DMS79 (cell line): ENCODE measurements at regions not wholly inside any gene's neighbourhood (a gene's known extent, or its start where the extent isn't known, plus 50 kb on each side); places are given as distances from the start of the nearest gene placed in this dataset.
"Not testable (repeated sequence)": the region's sequence is repeated elsewhere in the genome, so short reads cannot be mapped to it uniquely, and the experiment has no call there.

Experiments used
- DNase-seq: peaks from one replicate; lab custom pipeline; 2025; lab: John Stamatoyannopoulos, UW

GRCh38 chr3:124043023-124043422 is 51.1 kb upstream of the ROPN1 start:
- DNase-seq, result no peak

GRCh38 chr3:124044956-124045355 is 53.0 kb upstream of the ROPN1 start:
- DNase-seq, result no peak

- DNase-seq, result no peak
Observed at GRCh38 chr3:124048967-124049798, 57.3 kb upstream of the ROPN1 start.

- DNase-seq, result no peak
Observed at GRCh38 chr3:124051636-124052035, 59.7 kb upstream of the ROPN1 start.

GRCh38 chr3:124053871-124054270 is 61.9 kb upstream of the ROPN1 start:
- no peak for DNase-seq

- no peak for DNase-seq
Observed at GRCh38 chr3:124056846-124057245, 64.9 kb upstream of the ROPN1 start.

GRCh38 chr3:124057420-124057819 is 65.5 kb upstream of the ROPN1 start:
- no peak for DNase-seq

GRCh38 chr3:124059580-124059979 is 67.7 kb upstream of the ROPN1 start:
- DNase-seq, result no peak

- DNase-seq, result peak; percentile 36
Observed at GRCh38 chr3:124063197-124063909, 71.4 kb upstream of the ROPN1 start.

- no peak for DNase-seq
Observed at GRCh38 chr3:124064050-124064449, 72.1 kb upstream of the ROPN1 start.

GRCh38 chr3:124066543-124066942 is 74.6 kb upstream of the ROPN1 start:
- DNase-seq, result not testable (repeated sequence)

GRCh38 chr3:124069706-124070105 is 77.8 kb upstream of the ROPN1 start:
- DNase-seq, result not testable (repeated sequence)

- peak; percentile 26 for DNase-seq
Observed at GRCh38 chr3:124075090-124075489, 83.2 kb upstream of the ROPN1 start.

GRCh38 chr3:124075753-124076152 is 83.8 kb upstream of the ROPN1 start:
- no peak for DNase-seq

GRCh38 chr3:124076235-124076634 is 84.3 kb upstream of the ROPN1 start:
- DNase-seq, result no peak

GRCh38 chr3:124078953-124079911 is 87.3 kb upstream of the ROPN1 start:
- no peak for DNase-seq

GRCh38 chr3:124079912-124080276 is 88.0 kb upstream of the ROPN1 start:
- DNase-seq, result no peak

- DNase-seq, result no peak
Observed at GRCh38 chr3:124082343-124082742, 90.4 kb upstream of the ROPN1 start.

GRCh38 chr3:124084022-124084881 is 92.3 kb upstream of the ROPN1 start:
- peak; percentile 32 for DNase-seq

- no peak for DNase-seq
Observed at GRCh38 chr3:124088801-124089200, 96.9 kb upstream of the ROPN1 start.

- DNase-seq, result no peak
Observed at GRCh38 chr3:124089214-124089613, 97.3 kb upstream of the ROPN1 start.
